ENCODE measurements at regions not wholly inside any gene's neighbourhood (a gene's known extent, or its start where the extent isn't known, plus 50 kb on each side); places are given as distances from the start of the nearest gene placed in this dataset.

DNA sequence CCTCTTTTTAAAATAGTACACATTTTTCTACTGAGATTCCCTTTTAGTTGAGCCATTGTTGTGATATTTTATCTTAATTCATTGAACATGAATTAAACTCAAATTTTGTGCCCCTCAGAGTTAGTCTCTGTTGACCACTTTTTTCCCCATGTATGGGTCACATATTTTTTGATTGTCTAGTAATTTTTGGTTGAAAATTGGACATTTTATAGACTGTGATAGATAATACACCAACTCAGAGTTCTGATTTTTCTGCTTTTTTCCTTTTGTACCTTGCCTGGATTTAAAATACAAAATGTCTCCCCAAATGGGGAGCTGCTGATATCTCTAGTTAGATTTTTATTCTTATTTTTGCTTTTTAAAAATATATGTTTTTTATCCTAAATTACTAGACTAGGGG lies 291.8 kb upstream of the CITED2 start:
- no peak for DNase-seq

DNA sequence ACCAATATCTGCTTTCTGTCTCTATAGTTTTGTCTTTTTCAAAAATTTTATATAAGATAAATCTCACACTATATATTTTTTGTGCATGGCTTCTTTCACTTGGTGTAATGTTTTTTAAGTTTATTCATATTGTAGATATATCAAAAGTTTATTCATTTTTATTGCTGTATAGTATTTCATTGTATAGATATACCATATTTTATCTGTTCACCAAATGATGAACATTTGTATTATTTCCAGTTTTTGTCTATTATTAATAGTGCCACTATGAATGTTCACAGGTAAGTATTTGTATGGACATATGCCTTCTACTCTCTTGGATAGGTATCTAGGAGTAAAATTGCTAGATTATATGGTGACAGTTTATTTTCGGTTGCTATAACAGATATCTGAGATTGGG lies 289.5 kb upstream of the CITED2 start:
- no peak for DNase-seq

DNA sequence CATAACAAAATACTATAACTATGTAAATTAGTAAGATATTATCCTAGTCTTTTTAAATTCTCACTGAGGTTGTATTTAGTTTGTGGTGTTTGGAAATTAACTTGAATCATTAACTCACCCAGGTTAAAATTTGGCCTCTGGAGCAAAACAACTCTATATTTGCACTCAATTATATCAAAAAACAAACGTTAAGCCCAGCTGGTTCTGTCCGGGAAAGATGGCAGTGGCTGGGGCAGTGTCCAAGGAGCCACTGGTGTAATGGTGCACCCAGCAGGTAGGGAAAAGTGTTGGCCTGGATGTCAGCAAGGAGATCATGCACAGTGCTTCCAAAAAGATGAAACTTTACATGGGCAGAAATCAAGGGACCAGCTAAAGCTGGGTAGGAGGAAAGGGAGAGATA lies 285.3 kb upstream of the CITED2 start:
- no peak for DNase-seq

DNA sequence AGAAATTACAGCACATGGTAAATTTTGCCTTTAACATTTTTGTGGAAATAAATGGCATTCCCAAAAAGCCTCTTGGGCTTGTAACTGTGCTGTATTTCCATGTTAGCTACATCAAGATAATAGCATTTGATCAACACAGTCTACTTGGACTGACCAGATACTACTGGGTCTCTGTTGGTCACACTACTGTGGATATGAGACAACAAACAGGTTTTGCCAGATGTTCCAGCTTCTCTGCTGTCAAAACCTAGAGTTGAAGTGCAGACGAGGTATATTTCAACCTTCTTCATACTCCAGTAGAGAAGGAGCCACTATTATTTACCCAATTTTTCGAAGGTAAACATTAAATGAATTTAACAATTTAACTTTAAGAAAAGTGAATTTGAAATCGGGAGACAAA lies 284.7 kb upstream of the CITED2 start:
- DNase-seq: no peak

DNA sequence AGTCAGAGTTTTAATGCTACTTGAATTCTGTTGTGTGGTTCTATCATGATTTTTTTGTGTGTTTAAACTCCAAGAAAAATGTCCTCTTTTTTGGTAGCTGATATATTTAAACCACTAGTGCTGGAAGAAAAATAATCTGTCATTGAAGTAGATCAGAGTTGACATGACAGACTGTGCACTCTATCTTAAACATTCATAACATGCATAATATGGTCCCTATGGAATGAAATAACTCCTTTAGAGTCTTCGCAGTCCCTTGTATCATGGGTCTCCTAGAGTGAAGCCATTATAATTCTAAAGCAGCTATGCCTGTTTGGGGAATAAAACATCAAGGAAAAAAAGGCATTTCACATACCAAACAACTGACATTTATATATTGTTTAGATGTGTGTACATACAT lies 282.7 kb upstream of the CITED2 start:
- DNase-seq: no peak

- DNase-seq: peak; percentile 61 to 86 (median 77)
Measured at GRCh38 chr6:139655783-139656705, 281.6 kb upstream of the CITED2 start.

DNA sequence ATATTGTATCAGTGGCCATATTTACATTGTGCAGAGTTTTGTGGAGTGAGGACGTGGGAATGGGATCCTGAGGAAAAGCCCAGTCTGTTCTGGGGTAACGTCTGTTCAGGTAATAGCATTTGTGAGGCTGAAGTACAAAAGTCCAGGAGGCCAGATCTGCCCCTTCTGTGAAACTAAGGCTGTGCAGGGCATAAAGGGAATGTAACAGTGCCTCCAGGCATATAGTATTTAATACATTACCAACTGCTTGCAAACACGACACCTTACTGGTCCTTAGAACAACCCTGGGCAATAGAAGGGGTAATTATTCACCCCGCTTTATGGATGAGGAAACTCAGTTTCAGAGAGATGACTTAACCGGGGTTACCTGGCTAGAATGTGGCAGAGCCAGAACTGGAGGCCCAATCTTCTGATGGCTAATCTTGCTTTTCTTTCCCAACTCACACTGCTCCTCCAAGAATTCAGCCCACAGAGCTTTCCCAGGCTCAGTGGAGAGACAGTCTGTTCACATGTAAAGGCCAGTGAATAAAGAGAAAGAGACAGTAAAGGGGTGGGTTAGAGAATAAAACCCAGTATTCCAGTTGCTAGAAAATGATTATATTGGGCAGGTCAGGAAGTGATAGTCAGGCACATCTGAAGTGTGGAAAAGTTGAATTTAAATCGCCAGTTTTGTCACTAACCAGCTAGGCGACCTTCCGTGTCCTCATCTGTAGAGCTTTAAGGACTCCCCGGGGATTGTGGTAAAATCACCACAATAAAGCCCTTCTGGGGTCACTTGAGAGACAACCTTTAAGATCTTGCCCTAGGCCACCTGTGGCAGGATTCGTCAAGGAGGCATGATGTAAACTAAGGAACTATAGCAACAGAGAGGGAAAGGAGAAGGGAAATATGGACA lies 280.7 kb upstream of the CITED2 start:
- DNase-seq: peak in 1 of 3 experiments; percentile 80

DNA sequence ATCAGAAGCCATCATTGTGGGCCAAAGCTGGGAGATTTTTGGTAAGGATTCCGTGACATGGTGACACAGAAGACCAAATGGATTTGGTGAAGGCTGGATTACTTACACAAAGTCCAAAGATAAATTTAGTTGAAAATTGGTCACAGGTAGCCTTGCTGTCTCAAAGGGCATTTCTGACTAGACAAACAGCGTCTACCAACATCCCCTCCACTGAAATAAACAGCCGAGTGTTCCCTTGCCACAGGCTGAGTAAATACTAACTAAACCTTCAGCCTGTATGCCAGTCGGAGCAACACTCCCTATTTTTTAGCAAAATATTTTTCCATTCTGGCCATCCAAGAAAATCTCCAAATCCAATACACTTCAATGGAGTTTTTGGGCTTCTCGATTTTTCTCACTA lies 279.9 kb upstream of the CITED2 start:
- no peak for DNase-seq

DNA sequence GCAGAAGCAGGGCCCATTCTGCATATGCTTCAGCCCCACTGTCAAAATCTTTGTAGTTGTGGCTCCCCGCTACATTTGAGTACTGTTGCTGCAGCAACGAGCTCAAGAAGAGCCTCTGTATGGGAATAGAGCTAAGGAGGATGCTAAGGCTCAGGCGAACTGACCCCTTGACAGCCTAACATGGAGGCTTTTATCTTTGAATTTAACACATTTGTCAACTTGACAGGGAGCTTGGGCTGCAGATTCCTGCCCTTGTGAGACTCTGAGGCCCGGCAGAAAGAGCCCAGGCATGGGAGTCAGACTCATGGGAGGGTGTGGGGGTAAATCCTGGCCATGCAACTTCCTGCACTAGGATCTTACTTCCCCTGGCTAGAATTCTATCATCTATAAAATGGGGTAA lies 278.7 kb upstream of the CITED2 start:
- DNase-seq: no peak

- DNase-seq: no peak
Measured at GRCh38 chr6:139650941-139651340, 276.5 kb upstream of the CITED2 start.

GRCh38 chr6:139649732-139650131 lies 275.3 kb upstream of the CITED2 start:
- no peak for DNase-seq

GRCh38 chr6:139649128-139649527 lies 274.7 kb upstream of the CITED2 start:
- no peak for DNase-seq

- DNase-seq: no peak
Measured at GRCh38 chr6:139648430-139649000, 274.1 kb upstream of the CITED2 start.

- DNase-seq: no peak
Measured at GRCh38 chr6:139647841-139648240, 273.4 kb upstream of the CITED2 start.

DNA sequence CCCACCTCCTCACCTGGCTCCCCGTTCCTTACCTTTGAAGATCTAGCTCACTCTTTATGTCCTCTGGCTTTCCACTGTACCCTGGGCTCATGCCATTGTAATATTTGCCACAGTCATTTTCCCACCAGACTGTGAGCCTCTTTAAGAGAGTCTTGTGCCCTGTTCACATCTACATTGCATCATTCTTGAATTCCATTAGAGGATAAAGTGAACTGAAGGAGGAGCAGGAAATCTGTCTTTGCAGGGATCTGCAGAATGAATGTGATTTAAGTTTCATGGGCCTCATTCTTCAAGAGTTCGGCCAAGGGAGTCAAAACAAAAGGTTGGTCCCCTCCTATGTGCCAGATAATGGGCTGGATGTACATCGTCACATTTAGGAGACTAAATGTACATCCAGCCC lies 272.6 kb upstream of the CITED2 start:
- no peak for DNase-seq

- DNase-seq: no peak
Measured at GRCh38 chr6:139644821-139645220, 270.4 kb upstream of the CITED2 start.

DNA sequence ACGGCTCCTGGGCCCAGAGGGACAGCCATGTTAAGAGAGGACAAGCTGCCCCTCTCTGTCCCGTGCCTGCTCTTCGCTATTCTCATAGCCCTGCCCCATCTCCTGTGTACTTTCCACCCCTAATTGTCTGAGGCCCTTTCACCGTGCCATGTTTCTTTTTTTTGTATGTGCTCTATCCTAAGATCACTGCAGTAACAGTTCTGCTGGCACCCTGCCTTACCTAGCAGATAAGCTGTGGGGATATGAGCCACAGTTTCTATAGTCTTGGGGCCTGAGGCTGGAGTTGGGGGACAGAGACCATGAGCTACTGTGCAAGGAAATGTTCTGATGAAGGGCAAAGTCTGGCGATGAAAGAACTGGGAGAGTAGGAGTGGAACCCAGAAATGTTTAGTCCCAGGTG lies 269.5 kb upstream of the CITED2 start:
- no peak for DNase-seq

- DNase-seq: no peak
Measured at GRCh38 chr6:139642346-139642745, 267.9 kb upstream of the CITED2 start.

- no peak for DNase-seq
Measured at GRCh38 chr6:139641376-139641775, 266.9 kb upstream of the CITED2 start.

GRCh38 chr6:139640921-139641320 lies 266.5 kb upstream of the CITED2 start:
- DNase-seq: no peak

- DNase-seq: no peak
Measured at GRCh38 chr6:139640448-139640847, 266.0 kb upstream of the CITED2 start.

GRCh38 chr6:139639507-139639906 lies 265.1 kb upstream of the CITED2 start:
- DNase-seq: no peak

- no peak for DNase-seq
Measured at GRCh38 chr6:139638179-139638941, 263.9 kb upstream of the CITED2 start.
